Ovary (tissue), 7 donors: ENCODE measurements at regions not wholly inside any gene's neighbourhood (a gene's known extent, or its start where the extent isn't known, plus 50 kb on each side); places are given as distances from the start of the nearest gene placed in this dataset.

ENCODE experiments used
- DNase-seq, 5 donors: peaks; one replicate each; pipeline ENCODE4 v3.0.0-alpha.2; 2019 to 2020
- H3K27ac ChIP-seq, 2 donors: fragments of 200-600 bp; one replicate each; pipeline versions ENCODE4 v1.5.1 to v1.8.0; 2019 to 2022
- H3K27me3 ChIP-seq: fragments of 200-600 bp; one replicate; pipeline ENCODE4 v1.8.0; 2022
- H3K36me3 ChIP-seq: fragments of 200-600 bp; sonication (generic); one replicate; pipeline ENCODE4 v1.5.1; 2019
- H3K4me1 ChIP-seq: one replicate; pipeline ENCODE4 v1.8.1; 2013; ENCODE audit warnings: mild to moderate bottlenecking, moderate library complexity; ENCODE audit not compliant: insufficient read depth
- H3K4me3 ChIP-seq: fragments of 200-600 bp; sonication (generic); one replicate; pipeline ENCODE4 v1.5.1; 2017
- H3K9me3 ChIP-seq, 2 donors: fragments of 200-600 bp in 1 of 2; sonication (generic) in 1 of 2; one replicate each; pipeline versions ENCODE4 v1.5.1 to v1.8.1; 2013 to 2019; ENCODE audit warnings: mild to moderate bottlenecking in 1 of 2, moderate library complexity in 1 of 2
- EP300 ChIP-seq: sonication (generic); formaldehyde crosslinking; IDR thresholded peaks from one replicate; pipeline ENCODE4 v1.6.1; 2017; ENCODE audit warnings: antibody characterized with exemption
- POLR2A ChIP-seq: fragments of 450-650 bp; IDR thresholded peaks from one replicate; pipeline ENCODE4 v1.6.1; 2017; ENCODE audit warnings: antibody characterized with exemption, mild to moderate bottlenecking, moderate library complexity
- WGBS, 3 donors: extraction: QIAGEN DNeasy Blood & Tissue Kit in 1 of 3; methylation state at CpG; one replicate each; pipeline versions ENCODE4 v1.1.5 to v1.1.7; 2013 to 2017; 5-methylcytosine and 5-hydroxymethylcytosine counted together
- intact Hi-C, 4 donors: fragments of 100-400 bp; cut with DNase I; formaldehyde crosslinking; loops; one replicate each; pipeline versions ENCODE4 v1.11.0 to v1.15.1; 2022 to 2023
- TF ChIP-seq, protein P1 (sequence below), 3 donors: fragments of 450-650 bp in 2 of 3; fragments of 200-600 bp in 1 of 3; IDR thresholded peaks; one replicate each; pipeline versions ENCODE4 v1.5.1 to v1.8.0; 2016 to 2022; ENCODE audit warnings: antibody characterized with exemption in 3 of 3, mild to moderate bottlenecking in 1 of 3
- donor health status: DM: no; HTN: no; CAD: no; lungs with moderate emphysema.
- donor health status: DM: no; HTN: no; CAD: no.
- donor health status: Bipolar disorder and iron deficiency.
- donor health status: DM: no; HTN: no; CAD: no.
- donor health status: DM: yes; HTN: yes; CAD: no.

DNA sequence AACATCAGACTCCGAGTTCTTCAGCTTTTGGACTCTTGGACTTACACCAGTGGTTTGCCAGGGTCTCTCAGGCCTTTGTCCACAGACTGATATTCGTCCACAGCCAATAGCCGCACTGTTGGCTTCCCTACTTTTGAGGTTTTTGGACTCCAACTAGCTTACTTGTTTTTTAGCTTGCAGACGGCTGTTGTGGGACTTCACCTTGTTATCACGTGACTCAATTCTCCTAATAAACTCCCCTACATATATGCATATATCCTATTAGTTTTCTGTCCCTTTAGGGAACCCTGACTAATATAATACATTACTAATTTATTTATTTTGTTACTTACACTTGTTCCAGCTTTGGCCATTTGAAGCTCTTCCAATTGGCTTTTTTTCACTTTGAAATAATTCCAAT lies 311.3 kb downstream of the BMP2 start:
- intact Hi-C loops: no loop called here
- WGBS, 3 donors: 74 to 79% (median 78%) methylated on average over 5 of the region's 5 CpGs
- no peaks in the 10 kb centered on the region for H3K4me1 ChIP-seq

DNA sequence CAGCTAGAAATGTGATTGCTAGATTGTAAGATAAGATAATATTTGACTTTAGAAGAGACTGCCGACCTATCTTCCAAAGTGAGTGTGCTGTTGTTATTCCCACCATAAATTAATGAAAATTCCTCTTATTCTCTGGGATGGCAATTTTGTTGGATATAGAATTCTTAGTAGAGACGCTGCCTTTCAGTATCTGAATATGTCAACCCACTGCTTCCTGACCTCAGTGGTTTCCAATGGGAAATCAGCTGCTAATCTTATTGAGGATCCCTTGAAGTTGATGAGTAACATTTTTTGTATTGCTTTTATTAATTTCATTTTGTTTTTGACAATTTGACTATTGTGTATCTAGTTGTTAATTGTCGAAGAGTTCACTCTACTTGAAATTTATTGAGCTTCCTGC lies 313.0 kb downstream of the BMP2 start:
- Histone ChIP-seq H3K36me3 (no peaks in the 10 kb centered on the region), H3K27me3 (no peaks in the 10 kb centered on the region), H3K27ac (no peak overlapping the region), H3K4me1 (no peaks in the 10 kb centered on the region), H3K9me3 (no peaks in the 10 kb centered on the region), H3K4me3 (no peak overlapping the region)
- intact Hi-C loops: no loop called here
- 83 to 85% (median 85%) methylated on average over 3 of the region's 3 CpGs for WGBS, 3 donors
- TF ChIP-seq, protein P1, sequence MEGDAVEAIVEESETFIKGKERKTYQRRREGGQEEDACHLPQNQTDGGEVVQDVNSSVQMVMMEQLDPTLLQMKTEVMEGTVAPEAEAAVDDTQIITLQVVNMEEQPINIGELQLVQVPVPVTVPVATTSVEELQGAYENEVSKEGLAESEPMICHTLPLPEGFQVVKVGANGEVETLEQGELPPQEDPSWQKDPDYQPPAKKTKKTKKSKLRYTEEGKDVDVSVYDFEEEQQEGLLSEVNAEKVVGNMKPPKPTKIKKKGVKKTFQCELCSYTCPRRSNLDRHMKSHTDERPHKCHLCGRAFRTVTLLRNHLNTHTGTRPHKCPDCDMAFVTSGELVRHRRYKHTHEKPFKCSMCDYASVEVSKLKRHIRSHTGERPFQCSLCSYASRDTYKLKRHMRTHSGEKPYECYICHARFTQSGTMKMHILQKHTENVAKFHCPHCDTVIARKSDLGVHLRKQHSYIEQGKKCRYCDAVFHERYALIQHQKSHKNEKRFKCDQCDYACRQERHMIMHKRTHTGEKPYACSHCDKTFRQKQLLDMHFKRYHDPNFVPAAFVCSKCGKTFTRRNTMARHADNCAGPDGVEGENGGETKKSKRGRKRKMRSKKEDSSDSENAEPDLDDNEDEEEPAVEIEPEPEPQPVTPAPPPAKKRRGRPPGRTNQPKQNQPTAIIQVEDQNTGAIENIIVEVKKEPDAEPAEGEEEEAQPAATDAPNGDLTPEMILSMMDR (IDR thresholded peaks at IDR 0.05): no peak
- no peak for TF ChIP-seq POLR2A
- DNase-seq: no peak

More for the DNA sequence above, 311.3 kb downstream of the BMP2 start:
- no peaks in the 10 kb centered on the region for H3K9me3 ChIP-seq
- TF ChIP-seq POLR2A (no peak), EP300 (no peak)
- TF ChIP-seq, protein P1 (IDR thresholded peaks at IDR 0.05): no peak
- no peaks in the 10 kb centered on the region for H3K27me3 ChIP-seq
- no peak for DNase-seq
- no peak overlapping the region for H3K27ac ChIP-seq
- H3K36me3 ChIP-seq: no peaks in the 10 kb centered on the region
- H3K4me3 ChIP-seq: no peak overlapping the region

DNA sequence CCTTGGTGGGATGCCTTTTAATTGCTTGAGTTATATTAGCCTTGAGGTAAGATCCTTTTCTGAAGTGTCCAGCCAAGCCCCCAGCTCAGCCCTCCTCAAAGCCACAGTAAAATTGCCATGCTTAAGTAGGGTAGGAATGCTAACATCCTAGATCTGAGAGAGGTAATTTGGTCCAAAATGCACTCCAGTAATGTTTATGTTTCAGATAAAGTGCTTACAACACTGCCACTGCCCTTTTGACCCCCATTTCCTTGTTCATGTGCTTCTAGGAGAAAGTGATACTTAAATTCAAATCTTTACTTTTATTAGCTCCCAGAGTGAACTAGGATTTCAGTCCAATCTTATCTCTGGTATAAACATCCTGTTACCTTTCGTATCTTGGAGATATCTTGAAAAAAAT lies 318.0 kb downstream of the BMP2 start:
- Histone ChIP-seq H3K9me3 (no peaks in the 10 kb centered on the region), H3K4me1 (no peaks in the 10 kb centered on the region), H3K4me3 (no peak overlapping the region), H3K27ac (no peak overlapping the region), H3K36me3 (no peaks in the 10 kb centered on the region), H3K27me3 (no peaks in the 10 kb centered on the region)
- intact Hi-C loops: no loop called here
- TF ChIP-seq POLR2A (no peak), EP300 (no peak)
- TF ChIP-seq, protein P1 (IDR thresholded peaks at IDR 0.05): no peak
- 6 to 19% (median 15%) methylated on average over 1 of the region's 1 CpG for WGBS, 3 donors
- DNase-seq: no peak

DNA sequence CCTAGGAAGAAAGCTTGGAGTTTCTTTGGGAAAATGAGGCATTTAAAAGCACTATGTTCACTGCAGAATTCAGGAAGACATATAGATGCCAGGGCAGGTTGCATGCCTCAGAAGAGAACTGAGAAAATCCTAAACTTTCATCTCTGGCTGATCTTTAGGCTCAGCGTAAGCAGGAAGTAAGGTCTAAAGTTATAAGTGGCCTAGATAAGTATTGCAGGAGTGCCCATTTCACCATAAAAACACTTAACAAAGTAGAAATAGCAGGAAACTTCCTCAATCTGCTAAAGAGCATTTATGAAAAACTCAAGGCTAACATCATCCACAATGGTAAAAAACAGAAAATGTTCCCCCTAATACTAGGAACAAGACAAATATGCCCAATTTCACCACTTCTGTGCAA lies 320.3 kb downstream of the BMP2 start:
- H3K27me3 ChIP-seq: no peaks in the 10 kb centered on the region
- H3K4me3 ChIP-seq: no peak overlapping the region
- no peak for TF ChIP-seq POLR2A
- no peak for TF ChIP-seq EP300
- H3K27ac ChIP-seq: no peak overlapping the region
- 88 to 100% (median 93%) methylated on average over 1 of the region's 1 CpG for WGBS, 3 donors
- intact Hi-C loops: no loop called here
- DNase-seq: no peak
- no peaks in the 10 kb centered on the region for H3K4me1 ChIP-seq
- H3K36me3 ChIP-seq: no peaks in the 10 kb centered on the region
- H3K9me3 ChIP-seq: no peaks in the 10 kb centered on the region

DNA sequence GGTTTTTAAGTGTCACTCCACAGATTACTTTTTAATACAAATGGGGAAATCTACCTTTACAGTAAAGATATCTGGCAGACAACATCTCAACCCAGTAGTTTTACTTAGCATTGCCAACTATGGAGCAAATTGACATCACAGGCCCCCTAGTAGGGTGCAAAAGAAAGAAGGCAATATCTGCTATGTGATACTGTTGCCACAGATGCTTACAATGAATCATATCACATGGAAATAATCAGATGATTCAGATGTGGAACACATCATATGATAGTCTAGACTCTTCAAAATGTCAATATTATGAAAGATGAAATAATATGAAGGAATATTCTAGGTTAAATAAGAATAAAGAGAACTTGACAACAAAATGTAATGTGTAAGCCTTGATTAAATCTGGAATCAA lies 322.5 kb downstream of the BMP2 start:
- H3K4me3 ChIP-seq: no peak overlapping the region
- no peaks in the 10 kb centered on the region for H3K9me3 ChIP-seq
- intact Hi-C loops: no loop called here
- no peak overlapping the region for H3K27ac ChIP-seq
- DNase-seq: no peak
- no peaks in the 10 kb centered on the region for H3K27me3 ChIP-seq
- TF ChIP-seq EP300: no peak
- no peak for TF ChIP-seq POLR2A
- TF ChIP-seq, protein P1 (IDR thresholded peaks at IDR 0.05): no peak
- H3K36me3 ChIP-seq: no peaks in the 10 kb centered on the region
- no peaks in the 10 kb centered on the region for H3K4me1 ChIP-seq
